HG03521 (cell line): ENCODE measurements at regions not wholly inside any gene's neighbourhood (a gene's known extent, or its start where the extent isn't known, plus 50 kb on each side); places are given as distances from the start of the nearest gene placed in this dataset.

Source experiments
- ATAC-seq: cut with Tn5 transposase; IDR thresholded peaks from one replicate; pipeline ENCODE4 v1.9.1; 2021; ENCODE audit warnings: mild to moderate bottlenecking, moderate library complexity; ENCODE audit not compliant: unreplicated experiment

DNA sequence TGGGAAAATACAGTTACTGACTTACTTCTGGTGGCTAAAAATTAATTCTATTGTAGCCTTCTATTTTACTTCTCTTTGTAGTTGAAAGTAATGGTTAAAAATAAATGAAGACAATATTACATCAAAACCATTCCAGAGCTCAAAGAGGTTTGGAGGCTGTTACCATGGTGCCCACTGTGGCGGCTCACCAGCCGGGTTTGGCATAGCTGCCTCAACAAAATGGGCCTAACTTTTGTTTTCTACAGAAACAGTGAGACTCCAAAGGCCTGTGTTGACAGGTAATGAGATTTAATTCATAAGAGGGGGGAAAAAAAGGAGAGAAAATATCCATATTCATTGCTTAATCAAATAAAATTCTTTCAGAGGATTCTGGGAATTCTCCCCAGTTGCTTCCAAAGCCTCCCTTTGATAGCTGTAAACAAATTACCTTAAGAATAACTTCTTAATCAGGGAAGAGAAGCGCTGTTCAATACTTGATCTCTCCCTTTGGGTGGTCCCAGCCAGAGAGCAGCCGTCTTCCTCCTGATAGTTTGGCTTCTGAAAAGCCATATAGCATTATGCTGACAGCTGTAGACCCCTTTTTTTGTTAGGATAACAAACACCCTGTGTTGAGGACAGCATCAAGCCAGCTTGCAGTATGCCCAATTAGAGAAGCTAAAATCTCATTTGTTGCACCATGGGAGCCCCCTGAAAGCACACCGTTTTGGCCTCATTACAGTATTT lies 266.8 kb downstream of the NEDD1 start:
- ATAC-seq = no peak

DNA sequence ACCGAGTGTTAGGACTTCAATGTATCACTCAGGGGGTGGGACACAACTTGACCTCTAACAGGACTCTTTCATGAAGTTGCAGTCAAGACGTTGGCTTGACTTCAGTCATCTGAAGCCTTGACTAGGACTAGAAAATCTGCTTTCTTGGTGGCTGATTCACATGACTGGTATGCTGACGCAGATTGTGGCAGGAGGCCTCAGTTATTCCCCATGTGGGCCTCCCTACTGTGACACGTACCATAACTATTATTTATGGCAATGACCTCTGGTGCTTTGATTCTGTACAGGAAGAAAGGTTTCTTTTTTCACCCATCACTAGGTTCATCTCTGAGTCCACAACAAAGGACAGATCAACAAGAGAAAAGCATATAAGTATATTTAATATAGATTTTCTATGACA lies 270.4 kb downstream of the NEDD1 start:
- ATAC-seq = no peak

DNA sequence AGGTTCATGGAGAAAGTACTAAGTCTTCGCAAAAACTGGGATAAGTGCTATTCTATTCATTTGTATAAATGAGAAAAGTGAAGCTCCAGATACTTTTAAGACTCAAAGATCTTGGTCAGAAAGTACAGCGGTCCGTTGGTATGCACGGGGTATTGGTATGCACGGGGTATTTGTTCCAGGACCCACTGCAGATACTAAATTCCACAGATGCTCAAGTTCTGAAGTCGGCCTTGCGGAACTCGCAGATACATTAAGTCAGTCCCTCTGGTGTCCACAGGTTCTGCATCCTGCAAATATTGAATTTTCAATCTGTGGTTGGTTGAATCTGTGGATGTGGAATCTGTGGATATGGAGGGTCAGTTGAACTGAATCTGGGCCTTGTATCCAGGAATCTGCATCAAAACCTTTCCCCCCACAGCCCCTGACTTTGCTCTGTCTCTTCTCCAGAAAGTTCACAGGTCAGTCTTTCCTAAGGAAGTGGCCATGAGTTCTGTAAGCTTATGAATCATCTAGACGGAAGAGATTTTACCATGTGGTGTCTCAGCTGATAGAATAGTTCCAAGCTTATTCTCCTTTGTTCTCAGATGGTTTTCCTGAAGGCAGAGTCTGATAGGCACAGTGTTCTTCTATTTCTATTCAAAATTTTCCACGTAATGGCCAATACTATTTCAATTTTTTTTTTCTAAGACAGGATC lies 274.7 kb downstream of the NEDD1 start:
- no peak for ATAC-seq

DNA sequence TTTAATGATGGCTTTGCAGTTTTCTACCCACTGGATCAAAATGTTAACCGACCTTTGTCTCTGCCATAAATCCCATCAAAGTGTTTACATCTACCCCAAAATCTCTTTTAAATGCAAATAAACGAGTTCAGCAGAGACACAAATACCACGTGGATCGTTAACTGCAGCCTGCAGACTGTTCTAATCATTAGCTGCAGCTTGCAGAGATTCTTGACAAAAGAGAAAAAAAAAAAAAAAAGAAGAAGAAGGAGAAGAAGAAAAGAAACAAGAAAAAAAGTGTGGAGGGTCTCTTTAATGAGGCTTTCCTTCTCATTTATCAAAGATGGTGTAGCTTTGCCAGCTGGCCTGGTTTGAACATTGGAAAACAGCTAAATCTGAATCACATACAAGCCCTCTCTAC lies 275.7 kb downstream of the NEDD1 start:
- ATAC-seq = no peak

DNA sequence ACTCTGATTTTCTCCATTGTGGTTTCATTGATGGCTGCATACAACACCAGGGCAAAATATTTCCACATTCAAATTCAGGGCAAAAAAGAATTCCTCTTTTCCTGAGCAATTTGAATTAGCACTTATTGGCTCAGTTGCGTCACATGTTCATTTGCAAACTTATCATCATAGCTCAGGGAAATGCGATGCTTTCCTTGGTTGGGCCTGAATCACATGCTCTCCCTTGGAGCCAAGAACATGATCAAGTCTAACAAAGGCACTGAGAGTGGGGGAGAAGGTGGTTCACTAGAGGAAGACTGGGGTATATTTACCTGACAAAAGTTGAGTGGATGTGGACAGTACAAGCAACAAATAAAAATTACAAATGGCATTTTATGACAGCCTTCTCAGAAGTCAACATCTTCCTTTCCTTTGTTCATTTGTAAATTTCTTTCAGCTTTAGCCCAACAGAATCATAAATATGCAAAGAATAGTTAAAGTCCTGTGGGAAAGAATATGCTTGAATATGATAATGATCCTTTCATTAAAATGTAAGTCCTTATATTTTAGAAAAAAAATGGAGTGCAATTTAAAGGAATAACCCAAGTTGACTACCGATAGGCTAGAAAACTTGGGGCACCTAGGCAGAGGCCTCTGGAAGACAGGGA lies 277.2 kb downstream of the NEDD1 start:
- ATAC-seq = no peak

DNA sequence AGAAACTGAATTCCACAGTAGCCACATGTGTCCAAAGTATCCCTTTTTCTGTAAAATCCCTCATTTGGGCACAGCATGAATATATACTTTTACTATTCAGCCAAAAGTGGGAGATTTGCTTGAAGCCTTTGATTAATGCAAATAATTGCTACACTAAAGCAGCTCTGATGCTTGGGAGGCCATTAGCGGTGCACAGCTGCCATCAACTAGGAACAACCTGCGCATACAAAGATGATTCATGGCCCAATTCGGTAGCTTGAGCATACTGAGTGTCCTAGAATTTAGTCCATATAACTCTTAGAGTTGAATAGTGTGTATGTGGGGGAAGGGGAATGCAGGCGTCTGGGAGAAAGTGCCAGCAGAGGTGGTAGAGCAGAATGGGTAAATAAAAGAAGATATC lies 277.0 kb upstream of the RMST start:
- ATAC-seq = no peak

DNA sequence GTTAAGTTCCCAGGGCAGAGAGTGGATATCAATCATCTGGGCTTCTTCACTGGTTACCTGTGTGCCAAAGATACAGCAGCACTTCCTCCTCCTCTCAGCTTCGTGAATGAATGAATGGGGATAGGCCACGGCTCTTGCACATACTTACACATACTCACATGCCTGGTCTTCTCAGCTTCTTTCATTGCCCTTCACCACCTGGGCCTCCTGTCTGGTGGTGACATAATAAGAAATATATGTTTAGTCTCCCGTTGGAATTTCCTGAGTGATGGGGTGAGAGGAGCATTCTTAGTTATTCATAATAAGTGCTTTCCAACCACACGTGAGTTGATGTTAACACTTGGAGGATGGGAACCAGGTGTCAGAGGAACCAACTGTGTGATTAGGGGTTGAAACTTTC lies 268.1 kb upstream of the RMST start:
- ATAC-seq = no peak

DNA sequence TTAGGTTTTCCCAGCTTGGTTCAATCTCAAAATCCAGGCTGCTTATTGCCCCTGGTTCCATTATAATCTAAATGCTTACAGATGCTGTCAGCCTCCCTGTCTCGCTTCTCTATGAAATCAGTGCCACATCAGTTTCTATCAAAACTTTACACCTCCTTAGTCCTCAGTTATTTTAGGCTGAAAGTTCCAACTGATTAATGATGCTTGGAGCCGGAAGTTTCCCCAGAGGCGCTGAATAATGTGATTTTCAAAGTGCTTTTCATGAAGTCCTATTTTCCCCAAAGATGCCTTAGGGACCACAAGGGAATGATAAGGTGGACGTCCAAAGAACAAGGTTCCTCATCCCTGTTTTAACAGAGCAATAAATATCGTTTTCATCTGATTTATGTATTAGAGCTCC lies 262.4 kb upstream of the RMST start:
- no peak for ATAC-seq

DNA sequence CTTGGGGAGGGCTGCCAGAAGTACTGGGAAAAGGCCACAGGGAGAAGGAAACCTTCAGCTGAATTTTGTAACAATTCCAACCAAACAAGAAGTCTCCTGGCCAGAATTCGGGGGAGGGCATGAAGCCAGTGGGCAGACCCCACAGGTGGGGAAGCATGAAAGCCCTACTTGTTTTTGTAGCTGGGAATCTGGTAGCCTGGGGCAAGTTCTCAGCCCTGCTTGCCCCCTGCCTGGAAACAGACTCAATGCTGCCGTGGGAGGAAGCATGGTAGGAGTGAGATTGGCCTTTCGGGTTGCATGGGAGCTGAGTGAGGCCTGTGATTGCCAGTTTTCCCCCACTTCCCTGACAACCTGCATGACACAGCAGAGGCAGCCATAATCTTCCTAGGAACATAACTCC lies 259.2 kb upstream of the RMST start:
- ATAC-seq = no peak

DNA sequence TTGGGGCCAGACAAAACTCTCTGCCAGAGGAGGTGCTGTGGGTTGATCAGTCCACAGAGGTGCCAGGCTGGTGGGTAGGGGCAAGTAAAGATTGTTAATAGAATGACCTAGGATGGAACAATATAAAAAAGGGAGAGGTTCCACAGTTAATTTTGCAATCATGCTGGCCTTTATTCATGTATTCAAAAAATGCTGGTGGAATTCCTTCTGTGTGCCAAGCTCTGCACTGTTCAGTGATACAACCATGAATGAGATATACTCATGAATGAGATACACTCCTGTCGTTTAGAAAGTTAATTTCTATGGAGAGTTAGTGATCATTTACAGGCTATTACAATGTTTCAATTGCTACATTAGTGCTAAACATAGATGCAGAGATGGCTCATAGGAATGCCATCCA lies 252.6 kb upstream of the RMST start:
- ATAC-seq = no peak

DNA sequence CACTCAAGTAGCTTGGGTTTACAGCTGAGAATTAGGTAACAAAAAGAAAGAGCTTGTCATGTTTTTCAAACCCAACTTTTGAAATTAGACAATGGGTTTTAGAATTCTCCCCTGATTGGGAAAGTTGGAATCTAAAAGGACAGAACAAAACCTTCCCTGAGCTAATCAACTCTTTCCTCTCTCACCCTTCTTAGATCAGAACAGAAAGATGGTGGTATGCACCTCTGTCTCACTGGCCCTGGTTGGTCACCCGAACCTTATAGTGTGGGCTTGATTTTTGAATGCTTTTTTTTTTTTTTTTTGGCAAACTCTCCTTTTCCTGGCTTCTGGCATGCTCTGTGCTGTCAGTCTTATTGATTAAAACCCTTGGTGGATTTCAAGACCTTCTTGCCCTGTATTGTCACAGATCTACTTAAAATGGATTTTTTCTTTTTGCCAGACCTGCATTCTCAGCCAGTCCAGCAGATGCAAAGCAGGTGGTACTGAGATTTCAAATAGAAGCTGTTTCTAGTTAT lies 251.1 kb upstream of the RMST start:
- no peak for ATAC-seq

DNA sequence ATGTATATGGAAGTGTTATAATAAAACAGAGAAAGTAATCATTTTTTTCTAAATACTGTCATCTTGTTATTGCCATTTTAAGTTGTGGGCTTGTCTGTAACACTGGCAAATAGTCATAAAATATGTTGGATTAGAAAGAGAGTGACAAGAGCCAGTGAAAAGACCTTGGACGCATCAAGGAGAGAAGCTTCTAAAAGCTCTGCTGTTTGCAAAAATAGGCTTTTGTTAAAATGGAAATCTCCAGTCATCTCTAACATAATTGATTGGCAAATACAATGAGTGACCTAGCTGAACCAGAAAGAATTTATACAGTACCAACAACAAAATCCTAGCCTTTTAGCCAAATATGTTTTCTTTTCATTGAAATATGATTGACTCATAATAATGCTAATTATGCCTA lies 245.8 kb upstream of the RMST start:
- no peak for ATAC-seq

DNA sequence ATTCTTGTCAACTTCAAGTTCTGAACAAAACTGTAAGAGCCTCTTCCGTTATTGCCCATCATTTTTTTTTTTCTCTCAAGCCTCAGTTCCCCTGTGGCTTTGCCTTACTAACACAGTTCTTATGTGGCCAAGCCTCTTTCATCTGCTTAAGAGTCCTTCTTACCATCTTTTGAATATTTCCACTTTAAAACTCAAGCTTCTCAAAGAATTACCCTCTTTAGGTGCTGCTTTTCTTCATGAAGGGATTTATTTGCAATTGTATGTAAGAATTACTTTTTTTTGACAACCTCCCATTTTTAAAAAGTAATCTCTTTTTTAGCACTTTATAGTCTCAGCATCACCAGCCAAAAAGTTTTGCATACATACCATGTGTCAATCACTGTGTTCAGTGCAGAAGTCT lies 240.2 kb upstream of the RMST start:
- no peak for ATAC-seq

DNA sequence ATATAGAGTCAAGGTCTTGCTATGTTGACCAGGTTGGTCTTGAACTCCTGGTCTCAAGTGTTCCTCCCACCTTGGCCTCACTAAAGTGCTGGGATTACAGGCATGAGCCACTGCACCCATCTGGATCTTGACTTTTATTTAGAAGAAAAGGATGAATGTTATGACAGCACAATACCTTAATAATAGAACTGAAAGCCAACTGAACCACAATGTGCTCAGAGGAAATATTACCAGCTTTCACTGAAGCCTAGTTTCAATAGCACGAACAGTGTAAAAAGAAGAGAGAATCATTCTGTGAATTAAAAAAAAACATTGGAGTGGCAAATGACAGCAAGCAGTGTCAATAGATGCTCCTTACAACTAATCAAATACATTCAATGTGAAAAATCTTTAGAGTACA lies 239.2 kb upstream of the RMST start:
- ATAC-seq = peak; percentile 64

DNA sequence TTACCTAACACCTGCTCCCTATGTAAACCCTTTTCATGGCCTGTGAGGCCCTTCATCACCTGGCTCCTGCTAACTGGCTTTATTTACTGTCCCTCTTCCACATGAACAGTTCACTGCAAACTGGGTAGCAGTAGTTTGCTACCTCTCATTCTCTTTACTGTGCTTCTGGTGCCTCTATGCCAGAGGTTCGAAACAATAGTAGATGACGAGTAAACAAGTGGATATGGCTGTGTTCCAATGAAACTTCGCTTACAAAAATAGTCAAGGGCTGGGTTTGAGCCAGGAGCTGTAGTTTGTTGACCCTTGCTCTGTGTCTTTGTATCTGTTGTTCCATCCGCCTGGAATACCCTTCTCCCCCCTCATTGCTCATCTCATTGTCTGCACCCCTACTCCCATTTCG lies 233.6 kb upstream of the RMST start:
- no peak for ATAC-seq

DNA sequence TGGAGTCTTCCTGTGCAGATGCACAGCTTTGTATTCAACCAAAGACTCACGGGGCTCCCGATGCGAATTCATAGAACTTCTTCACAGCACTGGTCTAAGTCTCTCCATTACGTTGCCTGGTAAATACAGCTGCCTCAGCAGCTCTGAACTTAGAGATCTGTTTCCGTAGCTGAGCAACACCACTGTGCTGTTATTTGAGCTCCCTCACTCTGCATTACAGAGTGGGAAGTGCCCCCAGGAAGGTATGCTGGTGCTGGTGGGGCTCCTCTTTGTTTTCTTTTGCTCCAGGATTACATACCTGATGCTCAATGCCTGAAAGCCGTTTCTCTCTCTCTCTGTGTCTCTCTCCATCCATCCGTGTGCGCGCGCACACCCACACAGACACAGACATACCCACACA lies 227.5 kb upstream of the RMST start:
- ATAC-seq = no peak

DNA sequence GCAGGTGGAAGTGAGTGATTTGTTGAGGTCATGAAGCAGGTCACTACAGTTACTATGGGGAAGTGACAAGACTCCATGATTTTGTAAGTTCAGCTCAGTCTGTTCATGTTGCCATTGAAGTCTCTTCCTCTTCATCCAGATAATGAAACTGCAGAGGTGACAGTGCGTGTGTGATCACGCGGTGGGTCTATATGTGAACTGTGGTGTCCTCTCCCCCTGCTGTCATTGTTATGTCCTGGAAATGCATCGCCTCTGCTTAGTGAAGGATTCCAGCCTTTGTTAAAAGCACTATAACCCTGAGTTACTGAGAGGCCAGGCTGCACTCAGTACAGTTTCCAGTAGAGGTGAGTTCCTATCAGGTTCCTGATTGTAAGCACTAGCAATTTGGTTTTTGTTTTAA lies 216.2 kb upstream of the RMST start:
- no peak for ATAC-seq

DNA sequence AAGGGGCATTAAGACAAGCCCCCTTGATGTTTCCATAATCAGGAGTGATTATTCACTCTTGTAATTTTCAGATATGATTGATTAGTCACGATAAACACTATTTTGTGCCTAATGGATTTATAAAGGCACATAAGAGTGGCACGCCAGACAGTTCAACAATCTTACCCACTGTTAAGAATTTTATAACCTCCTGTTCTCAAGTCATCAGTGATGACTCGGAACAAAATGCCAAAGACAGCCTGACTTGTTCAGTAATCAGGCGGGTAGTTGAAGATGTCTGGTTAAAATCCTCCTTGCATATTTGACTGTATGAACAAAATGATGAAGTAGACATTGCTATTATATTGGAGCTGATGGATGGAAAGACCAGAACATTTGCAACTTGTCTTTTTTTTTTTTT lies 212.1 kb upstream of the RMST start:
- ATAC-seq = no peak

DNA sequence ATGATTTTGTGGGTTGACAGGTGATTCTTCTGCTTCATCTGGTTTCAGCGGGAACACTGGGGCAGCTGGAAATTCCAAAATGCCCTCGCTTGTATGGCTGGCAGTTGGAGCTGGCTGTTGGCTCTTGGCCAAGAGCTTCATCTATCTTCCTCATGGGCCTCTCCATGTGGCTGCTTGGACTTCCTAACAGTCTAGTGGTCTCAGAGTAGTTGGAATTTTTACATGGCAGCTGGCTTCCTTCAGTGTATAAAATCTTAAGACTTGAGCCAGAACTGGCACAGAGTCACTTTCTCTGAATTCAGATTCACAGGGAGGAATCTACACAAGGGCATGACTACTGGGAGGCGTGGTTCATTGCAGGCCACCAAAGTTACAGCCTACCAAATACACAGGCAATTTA lies 204.9 kb upstream of the RMST start:
- no peak for ATAC-seq

DNA sequence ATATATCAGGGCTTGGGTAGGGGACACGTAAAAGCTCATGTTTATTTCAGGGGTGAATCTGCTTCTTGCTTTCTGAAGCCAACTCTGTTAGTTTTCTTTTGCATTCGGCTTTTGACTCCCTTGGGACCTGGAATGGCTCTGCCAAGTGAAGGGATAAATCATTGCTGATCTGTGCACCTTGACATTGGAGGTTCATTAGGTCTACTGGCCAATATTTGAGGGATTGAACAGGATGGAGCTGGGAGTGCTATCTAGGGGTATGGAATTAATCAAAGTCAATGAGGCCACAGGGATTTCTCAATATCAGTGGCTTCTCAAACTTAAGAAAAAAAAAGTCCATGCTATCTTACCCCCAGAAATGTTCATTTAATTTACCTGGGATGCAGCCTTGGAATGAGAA lies 203.5 kb upstream of the RMST start:
- ATAC-seq = no peak

DNA sequence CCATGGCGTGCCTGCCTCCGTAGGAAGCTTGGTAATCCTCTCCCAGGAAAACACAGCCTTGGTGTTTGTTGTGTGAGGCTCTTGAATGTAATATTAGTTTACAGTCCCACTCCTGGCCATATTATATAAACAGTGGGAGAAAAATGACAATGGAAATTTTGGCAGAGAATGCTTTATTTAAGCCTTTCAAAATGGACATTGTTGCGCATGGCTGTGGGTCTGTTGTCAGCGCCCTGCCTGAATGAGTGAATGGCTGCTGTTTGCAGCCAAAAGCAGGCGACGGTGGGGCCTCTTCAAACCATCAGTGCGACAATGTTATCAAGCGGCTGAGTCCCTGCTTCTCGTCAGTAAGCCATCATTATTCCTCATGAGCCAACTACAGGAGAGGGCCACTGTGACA lies 201.8 kb upstream of the RMST start:
- no peak for ATAC-seq

DNA sequence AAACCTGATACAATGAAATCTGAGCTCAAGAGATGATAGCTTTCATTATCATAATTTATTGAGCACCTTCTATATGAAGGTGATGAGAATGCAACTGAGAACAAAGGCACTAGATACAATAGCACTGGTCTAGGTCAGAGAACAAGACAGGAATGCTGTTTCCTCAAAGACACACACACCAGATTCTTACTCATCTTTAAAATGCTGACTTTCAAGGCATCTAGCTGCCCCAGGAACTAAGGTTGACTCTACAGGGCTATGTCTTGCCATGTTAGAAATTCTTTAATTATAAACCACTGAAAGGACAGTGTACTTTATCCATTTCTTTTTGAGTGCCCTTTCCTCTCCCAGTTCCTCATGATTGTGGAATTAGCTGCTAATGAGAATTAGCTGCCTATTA lies 195.4 kb upstream of the RMST start:
- ATAC-seq = no peak
